Hepatocyte (in vitro differentiated cells): ENCODE measurements at regions not wholly inside any gene's neighbourhood (a gene's known extent, or its start where the extent isn't known, plus 50 kb on each side); places are given as distances from the start of the nearest gene placed in this dataset.

Source experiments
- DNase-seq: peaks from one replicate; pipeline ENCODE4 v3.0.0-alpha.2; 2016; ENCODE audit warnings: low spot score
- H2AFZ ChIP-seq: fragments of 200-600 bp; sonication (generic); 2 replicates; pipeline ENCODE4 v1.6.0; 2016; ENCODE audit warnings: antibody characterized with exemption, mild to moderate bottlenecking
- H3K27ac ChIP-seq: fragments of 200-600 bp; sonication (generic); 2 replicates; pipeline ENCODE4 v1.5.1; 2016; ENCODE audit warnings: mild to moderate bottlenecking
- H3K27me3 ChIP-seq: fragments of 200-600 bp; sonication (generic); 2 replicates; pipeline ENCODE4 v1.6.1; 2016
- H3K36me3 ChIP-seq: fragments of 200-600 bp; sonication (generic); replicated peaks from 2 replicates; pipeline ENCODE4 v1.5.1; 2016; ENCODE audit warnings: low read depth; ENCODE audit not compliant: insufficient read depth
- H3K4me1 ChIP-seq: fragments of 200-600 bp; sonication (generic); 2 replicates; pipeline ENCODE4 v1.5.1; 2016; ENCODE audit warnings: mild to moderate bottlenecking, moderate library complexity; ENCODE audit not compliant: insufficient read depth
- H3K4me2 ChIP-seq: fragments of 200-600 bp; sonication (generic); 2 replicates; pipeline ENCODE4 v1.6.0; 2016
- H3K4me3 ChIP-seq: fragments of 200-600 bp; sonication (generic); 2 replicates; pipeline ENCODE4 v1.5.1; 2016; ENCODE audit warnings: mild to moderate bottlenecking
- H3K79me2 ChIP-seq: fragments of 200-600 bp; sonication (generic); 2 replicates; pipeline ENCODE4 v1.6.0; 2017; ENCODE audit warnings: mild to moderate bottlenecking
- H3K9me2 ChIP-seq: fragments of 200-600 bp; sonication (generic); replicated peaks from 2 replicates; pipeline ENCODE4 v1.6.0; 2017; ENCODE audit warnings: mild to moderate bottlenecking; ENCODE audit not compliant: insufficient read depth
- H3K9me3 ChIP-seq: fragments of 200-600 bp; sonication (generic); 2 replicates; pipeline ENCODE4 v1.5.1; 2016; ENCODE audit warnings: low read depth, mild to moderate bottlenecking
- H4K20me1 ChIP-seq: fragments of 200-600 bp; sonication (generic); 2 replicates; pipeline ENCODE4 v1.6.0; 2016; ENCODE audit warnings: mild to moderate bottlenecking; ENCODE audit not compliant: insufficient read depth, poor library complexity, severe bottlenecking
- EZH2 ChIP-seq: fragments of 200-600 bp; sonication (generic); IDR thresholded peaks from 2 replicates; pipeline ENCODE4 v1.6.1; 2016; ENCODE audit warnings: antibody characterized with exemption, mild to moderate bottlenecking, borderline replicate concordance
- EZH2phosphoT487 ChIP-seq: fragments of 200-600 bp; sonication (generic); IDR thresholded peaks from one replicate; pipeline ENCODE4 v1.6.1; 2018; ENCODE audit warnings: antibody characterized with exemption, mild to moderate bottlenecking, low read depth, moderate library complexity; ENCODE audit not compliant: unreplicated experiment, severe bottlenecking
- WGBS: methylation state at CpG from one replicate; pipeline ENCODE4 v1.1.6; 2016; ENCODE audit warnings: low lambda C conversion rate; ENCODE audit errors: missing lambda C conversion rate; 5-methylcytosine and 5-hydroxymethylcytosine counted together
- TF ChIP-seq, protein P1 (sequence below): fragments of 200-600 bp; sonication (generic); IDR thresholded peaks from 2 replicates; pipeline ENCODE4 v1.5.1; 2016; ENCODE audit warnings: antibody characterized with exemption, mild to moderate bottlenecking; ENCODE audit not compliant: poor library complexity

- Histone ChIP-seq H4K20me1 (no peaks in the 10 kb centered on the region), H3K79me2 (no peaks in the 10 kb centered on the region), H3K27ac (no peak overlapping the region), H3K9me2 (no peaks in the 10 kb centered on the region), H3K36me3 (no peaks in the 10 kb centered on the region), H2AFZ (no peak overlapping the region), H3K9me3 (no peaks in the 10 kb centered on the region), H3K27me3 (no peaks in the 10 kb centered on the region), H3K4me3 (no peak overlapping the region), H3K4me2 (no peak overlapping the region), H3K4me1 (no peaks in the 10 kb centered on the region)
- TF ChIP-seq, protein P1, sequence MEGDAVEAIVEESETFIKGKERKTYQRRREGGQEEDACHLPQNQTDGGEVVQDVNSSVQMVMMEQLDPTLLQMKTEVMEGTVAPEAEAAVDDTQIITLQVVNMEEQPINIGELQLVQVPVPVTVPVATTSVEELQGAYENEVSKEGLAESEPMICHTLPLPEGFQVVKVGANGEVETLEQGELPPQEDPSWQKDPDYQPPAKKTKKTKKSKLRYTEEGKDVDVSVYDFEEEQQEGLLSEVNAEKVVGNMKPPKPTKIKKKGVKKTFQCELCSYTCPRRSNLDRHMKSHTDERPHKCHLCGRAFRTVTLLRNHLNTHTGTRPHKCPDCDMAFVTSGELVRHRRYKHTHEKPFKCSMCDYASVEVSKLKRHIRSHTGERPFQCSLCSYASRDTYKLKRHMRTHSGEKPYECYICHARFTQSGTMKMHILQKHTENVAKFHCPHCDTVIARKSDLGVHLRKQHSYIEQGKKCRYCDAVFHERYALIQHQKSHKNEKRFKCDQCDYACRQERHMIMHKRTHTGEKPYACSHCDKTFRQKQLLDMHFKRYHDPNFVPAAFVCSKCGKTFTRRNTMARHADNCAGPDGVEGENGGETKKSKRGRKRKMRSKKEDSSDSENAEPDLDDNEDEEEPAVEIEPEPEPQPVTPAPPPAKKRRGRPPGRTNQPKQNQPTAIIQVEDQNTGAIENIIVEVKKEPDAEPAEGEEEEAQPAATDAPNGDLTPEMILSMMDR: no peak
- no peak for TF ChIP-seq EZH2phosphoT487
- TF ChIP-seq EZH2: no peak
- WGBS: 84% methylated on average over 2 of the region's 2 CpGs
- no peak for DNase-seq
Observed at GRCh38 chr7:16034353-16034752, 347.9 kb upstream of the MEOX2 start.

DNA sequence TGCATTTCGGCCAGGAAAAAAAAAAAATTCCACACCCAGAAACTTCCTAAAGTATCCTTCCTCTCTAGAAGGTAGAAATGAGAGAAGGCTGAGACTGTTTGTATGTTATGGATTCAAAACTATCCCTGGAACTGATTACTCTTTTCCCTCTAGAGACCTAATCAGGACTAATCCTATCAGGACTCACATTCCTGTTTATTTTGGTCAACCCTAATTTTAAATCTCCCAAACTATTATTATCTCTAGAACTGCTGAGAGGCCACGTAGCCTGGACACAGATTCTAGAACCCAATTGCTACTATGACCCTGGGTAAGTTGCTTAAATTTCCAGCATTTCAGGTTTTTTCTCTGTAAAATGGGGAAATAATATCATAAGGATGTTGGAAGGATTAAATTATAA lies 346.8 kb upstream of the MEOX2 start:
- Histone ChIP-seq H3K4me3 (no peak overlapping the region), H3K9me3 (no peaks in the 10 kb centered on the region), H3K27me3 (no peaks in the 10 kb centered on the region), H3K4me1 (no peaks in the 10 kb centered on the region), H3K9me2 (no peaks in the 10 kb centered on the region), H3K4me2 (no peak overlapping the region), H3K36me3 (no peaks in the 10 kb centered on the region), H3K27ac (no peak overlapping the region), H2AFZ (no peak overlapping the region), H3K79me2 (no peaks in the 10 kb centered on the region), H4K20me1 (no peaks in the 10 kb centered on the region)
- DNase-seq: no peak
- 93% methylated on average over 2 of the region's 2 CpGs for WGBS
- TF ChIP-seq EZH2phosphoT487: no peak
- TF ChIP-seq EZH2: no peak
- TF ChIP-seq, protein P1: no peak

- H4K20me1 ChIP-seq: no peaks in the 10 kb centered on the region
- H3K27ac ChIP-seq: no peak overlapping the region
- no peak overlapping the region for H2AFZ ChIP-seq
- DNase-seq: no peak
- no peaks in the 10 kb centered on the region for H3K79me2 ChIP-seq
- no peaks in the 10 kb centered on the region for H3K36me3 ChIP-seq
- TF ChIP-seq EZH2 (no peak), EZH2phosphoT487 (no peak)
- TF ChIP-seq, protein P1: no peak
- no peak overlapping the region for H3K4me3 ChIP-seq
- no peak overlapping the region for H3K4me2 ChIP-seq
- 65% methylated on average over 5 of the region's 5 CpGs for WGBS
- H3K4me1 ChIP-seq: no peaks in the 10 kb centered on the region
- H3K9me3 ChIP-seq: no peaks in the 10 kb centered on the region
- H3K27me3 ChIP-seq: no peaks in the 10 kb centered on the region
- H3K9me2 ChIP-seq: no peaks in the 10 kb centered on the region
Observed at GRCh38 chr7:16028636-16029035, 342.2 kb upstream of the MEOX2 start.

- no peak for TF ChIP-seq EZH2
- TF ChIP-seq, protein P1: no peak
- TF ChIP-seq EZH2phosphoT487: no peak
- no peak overlapping the region for H3K27ac ChIP-seq
- no peaks in the 10 kb centered on the region for H3K9me3 ChIP-seq
- WGBS: 50% methylated on average over 2 of the region's 2 CpGs
- no peaks in the 10 kb centered on the region for H3K27me3 ChIP-seq
- H3K36me3 ChIP-seq: no peaks in the 10 kb centered on the region
- no peak for DNase-seq
- no peak overlapping the region for H2AFZ ChIP-seq
- H3K4me1 ChIP-seq: no peaks in the 10 kb centered on the region
- H3K4me2 ChIP-seq: no peak overlapping the region
- no peak overlapping the region for H3K4me3 ChIP-seq
- no peaks in the 10 kb centered on the region for H3K79me2 ChIP-seq
- no peaks in the 10 kb centered on the region for H4K20me1 ChIP-seq
- no peaks in the 10 kb centered on the region for H3K9me2 ChIP-seq
Observed at GRCh38 chr7:16028103-16028502, 341.6 kb upstream of the MEOX2 start.
